SK-N-SH treated with all-trans-retinoic acid at 6 μM for 48 hours (cell line): ENCODE measurements at regions not wholly inside any gene's neighbourhood (a gene's known extent, or its start where the extent isn't known, plus 50 kb on each side); places are given as distances from the start of the nearest gene placed in this dataset.

Experiments
- ATAC-seq: fragments of 200-7000 bp; cut with Tn5 transposase; 3 replicates; pipeline ENCODE4 v1.9.1; 2020; ENCODE audit warnings: mild to moderate bottlenecking, moderate library complexity
- ARNTL ChIP-seq: fragments of 450-650 bp; formaldehyde crosslinking; IDR thresholded peaks from 2 replicates; pipeline ENCODE4 v1.5.0; 2020; ENCODE audit warnings: low read depth, mild to moderate bottlenecking, moderate library complexity, borderline replicate concordance
- BACH2 ChIP-seq: fragments of 250-450 bp; sonication (Bioruptor Pico); IDR thresholded peaks from 2 replicates; pipeline ENCODE4 v1.9.0; 2021; ENCODE audit warnings: mild to moderate bottlenecking, borderline replicate concordance
- CSDC2 ChIP-seq: fragments of 250-450 bp; sonication (Bioruptor Pico); IDR thresholded peaks from 2 replicates; pipeline ENCODE4 v1.5.0; 2020; ENCODE audit warnings: mild to moderate bottlenecking, moderate library complexity
- ESRRG ChIP-seq: fragments of 250-450 bp; sonication (Bioruptor Pico); IDR thresholded peaks from 2 replicates; pipeline ENCODE4 v1.6.1; 2021; ENCODE audit warnings: mild to moderate bottlenecking
- GLIS3 ChIP-seq: fragments of 250-450 bp; sonication (Bioruptor Pico); IDR thresholded peaks from 2 replicates; pipeline ENCODE4 v1.5.0; 2020; ENCODE audit warnings: mild to moderate bottlenecking, moderate library complexity
- ISL1 ChIP-seq: fragments of 250-450 bp; sonication (Bioruptor Pico); IDR thresholded peaks from 2 replicates; pipeline ENCODE4 v2.1.2; 2022; ENCODE audit warnings: mild to moderate bottlenecking, moderate library complexity
- OSR1 ChIP-seq: fragments of 250-450 bp; sonication (Bioruptor Pico); IDR thresholded peaks from 2 replicates; pipeline ENCODE4 v1.8.0; 2022; ENCODE audit warnings: moderate library complexity, mild to moderate bottlenecking, inconsistent platforms
- RARB ChIP-seq: fragments of 250-450 bp; sonication (Bioruptor Pico); IDR thresholded peaks from 2 replicates; pipeline ENCODE4 v1.8.0; 2021; ENCODE audit warnings: mild to moderate bottlenecking, moderate library complexity
- SNAI2 ChIP-seq: fragments of 250-450 bp; sonication (Bioruptor Pico); IDR thresholded peaks from 2 replicates; pipeline ENCODE4 v1.5.0; 2020; ENCODE audit warnings: mild to moderate bottlenecking, moderate library complexity
- TOX ChIP-seq: fragments of 250-450 bp; sonication (Bioruptor Pico); IDR thresholded peaks from 2 replicates; pipeline ENCODE4 v1.8.0; 2021; ENCODE audit warnings: mild to moderate bottlenecking, moderate library complexity, borderline replicate concordance
- TSHZ2 ChIP-seq: fragments of 250-450 bp; sonication (Bioruptor Pico); IDR thresholded peaks from 2 replicates; pipeline ENCODE4 v1.5.0; 2020; ENCODE audit warnings: mild to moderate bottlenecking, moderate library complexity
- ZC3H10 ChIP-seq: fragments of 250-450 bp; sonication (Bioruptor Pico); IDR thresholded peaks from 2 replicates; pipeline ENCODE4 v1.5.1; 2021; ENCODE audit warnings: mild to moderate bottlenecking, moderate library complexity
- ZFP3 ChIP-seq: fragments of 250-450 bp; sonication (Bioruptor Pico); IDR thresholded peaks from 2 replicates; pipeline ENCODE4 v1.5.0; 2020; ENCODE audit warnings: mild to moderate bottlenecking, moderate library complexity
- ZFP30 ChIP-seq: fragments of 450-650 bp; formaldehyde crosslinking; IDR thresholded peaks from 2 replicates; pipeline ENCODE4 v1.5.0; 2022; ENCODE audit warnings: mild to moderate bottlenecking, moderate library complexity
- ZNF565 ChIP-seq: fragments of 450-650 bp; formaldehyde crosslinking; conservative IDR thresholded peaks from 2 replicates; pipeline ENCODE4 v1.5.0; 2020; ENCODE audit warnings: low read depth, mild to moderate bottlenecking, moderate library complexity
- ZNF70 ChIP-seq: fragments of 450-650 bp; formaldehyde crosslinking; IDR thresholded peaks from 2 replicates; pipeline ENCODE4 v1.5.0; 2020; ENCODE audit warnings: mild to moderate bottlenecking, moderate library complexity
- ZNF8 ChIP-seq: fragments of 450-650 bp; formaldehyde crosslinking; IDR thresholded peaks from 2 replicates; pipeline ENCODE4 v1.5.0; 2020; ENCODE audit warnings: mild to moderate bottlenecking, moderate library complexity
- TF ChIP-seq, protein P1 (sequence below): fragments of 250-450 bp; sonication (Bioruptor Pico); IDR thresholded peaks from 2 replicates; pipeline ENCODE4 v1.8.0; 2021; ENCODE audit warnings: low read depth, mild to moderate bottlenecking, moderate library complexity, borderline replicate concordance
- TF ChIP-seq, protein P2 (sequence below): fragments of 250-450 bp; sonication (Bioruptor Pico); IDR thresholded peaks from 2 replicates; pipeline ENCODE4 v1.5.1; 2020; ENCODE audit warnings: low read depth, mild to moderate bottlenecking, moderate library complexity
- TF ChIP-seq, protein P3 (sequence below): fragments of 250-450 bp; sonication (Bioruptor Pico); IDR thresholded peaks from 2 replicates; pipeline ENCODE4 v1.8.0; 2020; ENCODE audit warnings: mild to moderate bottlenecking, moderate library complexity, borderline replicate concordance

DNA sequence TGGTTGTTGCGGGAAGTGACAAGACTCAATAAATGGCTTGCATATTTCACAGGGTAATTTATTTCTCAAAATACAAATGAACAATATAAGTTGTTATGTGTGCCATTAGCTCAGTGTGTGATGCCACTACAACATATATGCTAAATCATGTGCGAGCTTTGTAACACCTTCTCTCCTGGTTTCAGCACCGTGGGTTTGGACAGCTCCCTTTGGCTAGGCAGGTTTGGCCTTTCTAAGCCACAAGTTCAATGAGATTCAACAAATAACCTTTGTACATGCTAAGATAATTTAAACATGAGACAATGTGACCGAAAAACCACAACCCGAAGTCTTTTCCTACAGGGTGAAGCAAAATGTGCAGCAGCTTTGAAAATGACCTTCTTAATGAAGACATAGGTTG lies 563.9 kb downstream of the TMEM114 start:
- TF ChIP-seq ESRRG (CRISPR knock-in tag) (no peak), ZNF565 (CRISPR knock-in tag) (no peak), ZNF8 (CRISPR knock-in tag) (no peak), ZFP3 (no peak), RARB (CRISPR knock-in tag) (no peak), SNAI2 (CRISPR knock-in tag) (no peak), ZC3H10 (CRISPR knock-in tag) (no peak), ISL1 (CRISPR knock-in tag) (no peak), ARNTL (CRISPR knock-in tag) (no peak), TSHZ2 (no peak), OSR1 (CRISPR knock-in tag) (no peak), ZFP30 (no peak)
- TF ChIP-seq, protein P1, sequence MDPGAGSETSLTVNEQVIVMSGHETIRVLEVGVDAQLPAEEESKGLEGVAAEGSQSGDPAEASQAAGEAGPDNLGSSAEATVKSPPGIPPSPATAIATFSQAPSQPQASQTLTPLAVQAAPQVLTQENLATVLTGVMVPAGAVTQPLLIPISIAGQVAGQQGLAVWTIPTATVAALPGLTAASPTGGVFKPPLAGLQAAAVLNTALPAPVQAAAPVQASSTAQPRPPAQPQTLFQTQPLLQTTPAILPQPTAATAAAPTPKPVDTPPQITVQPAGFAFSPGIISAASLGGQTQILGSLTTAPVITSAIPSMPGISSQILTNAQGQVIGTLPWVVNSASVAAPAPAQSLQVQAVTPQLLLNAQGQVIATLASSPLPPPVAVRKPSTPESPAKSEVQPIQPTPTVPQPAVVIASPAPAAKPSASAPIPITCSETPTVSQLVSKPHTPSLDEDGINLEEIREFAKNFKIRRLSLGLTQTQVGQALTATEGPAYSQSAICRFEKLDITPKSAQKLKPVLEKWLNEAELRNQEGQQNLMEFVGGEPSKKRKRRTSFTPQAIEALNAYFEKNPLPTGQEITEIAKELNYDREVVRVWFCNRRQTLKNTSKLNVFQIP (CRISPR knock-in tag): no peak
- TF ChIP-seq, protein P2, sequence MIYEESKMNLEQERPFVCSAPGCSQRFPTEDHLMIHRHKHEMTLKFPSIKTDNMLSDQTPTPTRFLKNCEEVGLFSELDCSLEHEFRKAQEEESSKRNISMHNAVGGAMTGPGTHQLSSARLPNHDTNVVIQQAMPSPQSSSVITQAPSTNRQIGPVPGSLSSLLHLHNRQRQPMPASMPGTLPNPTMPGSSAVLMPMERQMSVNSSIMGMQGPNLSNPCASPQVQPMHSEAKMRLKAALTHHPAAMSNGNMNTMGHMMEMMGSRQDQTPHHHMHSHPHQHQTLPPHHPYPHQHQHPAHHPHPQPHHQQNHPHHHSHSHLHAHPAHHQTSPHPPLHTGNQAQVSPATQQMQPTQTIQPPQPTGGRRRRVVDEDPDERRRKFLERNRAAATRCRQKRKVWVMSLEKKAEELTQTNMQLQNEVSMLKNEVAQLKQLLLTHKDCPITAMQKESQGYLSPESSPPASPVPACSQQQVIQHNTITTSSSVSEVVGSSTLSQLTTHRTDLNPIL (CRISPR knock-in tag): no peak
- TF ChIP-seq, all 23 proteins: peak for 0
- ATAC-seq: no peak

DNA sequence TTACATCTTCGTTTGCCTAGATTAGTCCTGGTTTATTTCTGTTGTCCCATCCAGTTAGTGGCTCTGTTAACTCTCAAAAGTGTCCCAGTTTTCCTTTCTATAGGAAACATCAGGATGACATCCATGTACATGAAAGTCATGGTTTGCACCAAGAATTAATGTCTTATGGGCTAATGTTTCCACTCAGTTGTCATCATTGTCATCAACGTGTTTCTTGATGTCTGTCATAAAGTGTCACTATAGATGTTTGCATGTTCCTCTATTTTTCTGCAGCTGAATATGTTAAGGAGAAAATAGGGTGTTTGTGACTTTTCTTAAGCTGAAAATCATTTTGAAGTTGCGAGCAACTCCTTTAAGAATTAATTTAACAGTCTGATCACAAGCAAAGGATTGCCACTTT lies 567.0 kb downstream of the TMEM114 start:
- no peak for TF ChIP-seq ZNF70
- TF ChIP-seq ARNTL (CRISPR knock-in tag): no peak
- no peak for ATAC-seq

- TF ChIP-seq SNAI2 (CRISPR knock-in tag): no peak
- TF ChIP-seq ZFP3: no peak
- no peak for TF ChIP-seq BACH2 (CRISPR knock-in tag)
- TF ChIP-seq GLIS3 (CRISPR knock-in tag): no peak
- TF ChIP-seq, protein P3, sequence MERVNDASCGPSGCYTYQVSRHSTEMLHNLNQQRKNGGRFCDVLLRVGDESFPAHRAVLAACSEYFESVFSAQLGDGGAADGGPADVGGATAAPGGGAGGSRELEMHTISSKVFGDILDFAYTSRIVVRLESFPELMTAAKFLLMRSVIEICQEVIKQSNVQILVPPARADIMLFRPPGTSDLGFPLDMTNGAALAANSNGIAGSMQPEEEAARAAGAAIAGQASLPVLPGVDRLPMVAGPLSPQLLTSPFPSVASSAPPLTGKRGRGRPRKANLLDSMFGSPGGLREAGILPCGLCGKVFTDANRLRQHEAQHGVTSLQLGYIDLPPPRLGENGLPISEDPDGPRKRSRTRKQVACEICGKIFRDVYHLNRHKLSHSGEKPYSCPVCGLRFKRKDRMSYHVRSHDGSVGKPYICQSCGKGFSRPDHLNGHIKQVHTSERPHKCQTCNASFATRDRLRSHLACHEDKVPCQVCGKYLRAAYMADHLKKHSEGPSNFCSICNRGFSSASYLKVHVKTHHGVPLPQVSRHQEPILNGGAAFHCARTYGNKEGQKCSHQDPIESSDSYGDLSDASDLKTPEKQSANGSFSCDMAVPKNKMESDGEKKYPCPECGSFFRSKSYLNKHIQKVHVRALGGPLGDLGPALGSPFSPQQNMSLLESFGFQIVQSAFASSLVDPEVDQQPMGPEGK (CRISPR knock-in tag): no peak
- TF ChIP-seq, all 23 proteins: peak for 0
- no peak for ATAC-seq
These were observed 585.0 kb downstream of the TMEM114 start for GRCh38 chr16:8005096-8005860.

GRCh38 chr16:7998789-7999453 lies 591.4 kb downstream of the TMEM114 start:
- ATAC-seq: no peak
- TF ChIP-seq GLIS3 (CRISPR knock-in tag) (no peak), TOX (CRISPR knock-in tag) (no peak), ZC3H10 (CRISPR knock-in tag) (no peak), ZNF565 (CRISPR knock-in tag) (no peak), CSDC2 (CRISPR knock-in tag) (no peak), ZFP30 (no peak), ESRRG (CRISPR knock-in tag) (no peak), ZFP3 (no peak), ARNTL (CRISPR knock-in tag) (no peak), SNAI2 (CRISPR knock-in tag) (no peak), ZNF70 (no peak), ZNF8 (CRISPR knock-in tag) (no peak)
- TF ChIP-seq, protein P3 (CRISPR knock-in tag): no peak
- TF ChIP-seq, protein P2 (CRISPR knock-in tag): no peak
- TF ChIP-seq, protein P1 (CRISPR knock-in tag): no peak
